ENCODE measurements at regions not wholly inside any gene's neighbourhood (a gene's known extent, or its start where the extent isn't known, plus 50 kb on each side); places are given as distances from the start of the nearest gene placed in this dataset.

DNA sequence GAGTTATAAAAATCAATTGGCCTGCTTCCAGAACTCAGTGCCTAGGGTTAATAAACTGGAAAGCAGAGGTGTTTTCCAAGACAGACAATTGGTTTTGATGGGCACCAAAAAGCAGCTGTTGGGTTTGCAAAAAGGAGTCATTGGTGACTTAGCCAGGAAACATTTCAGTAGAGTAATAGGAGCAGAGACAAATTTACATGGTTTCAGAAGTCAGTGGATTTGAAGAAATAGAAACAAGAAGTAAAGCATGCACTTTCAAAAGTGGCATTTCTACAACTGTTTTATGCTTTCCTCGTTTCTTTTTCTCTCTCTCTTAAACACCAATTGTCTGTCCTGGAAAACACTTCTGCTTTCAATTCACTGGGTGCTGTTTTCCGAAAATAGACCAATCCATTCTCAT is 87.8 kb downstream of the GLUL start (continued):
- TF ChIP-seq, protein P1, sequence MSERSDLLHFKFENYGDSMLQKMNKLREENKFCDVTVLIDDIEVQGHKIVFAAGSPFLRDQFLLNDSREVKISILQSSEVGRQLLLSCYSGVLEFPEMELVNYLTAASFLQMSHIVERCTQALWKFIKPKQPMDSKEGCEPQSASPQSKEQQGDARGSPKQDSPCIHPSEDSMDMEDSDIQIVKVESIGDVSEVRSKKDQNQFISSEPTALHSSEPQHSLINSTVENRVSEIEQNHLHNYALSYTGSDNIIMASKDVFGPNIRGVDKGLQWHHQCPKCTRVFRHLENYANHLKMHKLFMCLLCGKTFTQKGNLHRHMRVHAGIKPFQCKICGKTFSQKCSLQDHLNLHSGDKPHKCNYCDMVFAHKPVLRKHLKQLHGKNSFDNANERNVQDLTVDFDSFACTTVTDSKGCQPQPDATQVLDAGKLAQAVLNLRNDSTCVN (CRISPR knock-in tag; IDR thresholded peaks at IDR 0.05) = no peak
- TF ChIP-seq SOX6 (IDR thresholded peaks at IDR 0.05) = no peak
- no peak for TF ChIP-seq HDAC2 (IDR thresholded peaks at IDR 0.05)
- TF ChIP-seq MCM7 (IDR thresholded peaks at IDR 0.05) = no peak
- TF ChIP-seq, protein P2, sequence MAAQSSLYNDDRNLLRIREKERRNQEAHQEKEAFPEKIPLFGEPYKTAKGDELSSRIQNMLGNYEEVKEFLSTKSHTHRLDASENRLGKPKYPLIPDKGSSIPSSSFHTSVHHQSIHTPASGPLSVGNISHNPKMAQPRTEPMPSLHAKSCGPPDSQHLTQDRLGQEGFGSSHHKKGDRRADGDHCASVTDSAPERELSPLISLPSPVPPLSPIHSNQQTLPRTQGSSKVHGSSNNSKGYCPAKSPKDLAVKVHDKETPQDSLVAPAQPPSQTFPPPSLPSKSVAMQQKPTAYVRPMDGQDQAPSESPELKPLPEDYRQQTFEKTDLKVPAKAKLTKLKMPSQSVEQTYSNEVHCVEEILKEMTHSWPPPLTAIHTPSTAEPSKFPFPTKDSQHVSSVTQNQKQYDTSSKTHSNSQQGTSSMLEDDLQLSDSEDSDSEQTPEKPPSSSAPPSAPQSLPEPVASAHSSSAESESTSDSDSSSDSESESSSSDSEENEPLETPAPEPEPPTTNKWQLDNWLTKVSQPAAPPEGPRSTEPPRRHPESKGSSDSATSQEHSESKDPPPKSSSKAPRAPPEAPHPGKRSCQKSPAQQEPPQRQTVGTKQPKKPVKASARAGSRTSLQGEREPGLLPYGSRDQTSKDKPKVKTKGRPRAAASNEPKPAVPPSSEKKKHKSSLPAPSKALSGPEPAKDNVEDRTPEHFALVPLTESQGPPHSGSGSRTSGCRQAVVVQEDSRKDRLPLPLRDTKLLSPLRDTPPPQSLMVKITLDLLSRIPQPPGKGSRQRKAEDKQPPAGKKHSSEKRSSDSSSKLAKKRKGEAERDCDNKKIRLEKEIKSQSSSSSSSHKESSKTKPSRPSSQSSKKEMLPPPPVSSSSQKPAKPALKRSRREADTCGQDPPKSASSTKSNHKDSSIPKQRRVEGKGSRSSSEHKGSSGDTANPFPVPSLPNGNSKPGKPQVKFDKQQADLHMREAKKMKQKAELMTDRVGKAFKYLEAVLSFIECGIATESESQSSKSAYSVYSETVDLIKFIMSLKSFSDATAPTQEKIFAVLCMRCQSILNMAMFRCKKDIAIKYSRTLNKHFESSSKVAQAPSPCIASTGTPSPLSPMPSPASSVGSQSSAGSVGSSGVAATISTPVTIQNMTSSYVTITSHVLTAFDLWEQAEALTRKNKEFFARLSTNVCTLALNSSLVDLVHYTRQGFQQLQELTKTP (IDR thresholded peaks at IDR 0.05; ENCODE audit: low read depth in 1 of 2, partially characterized antibody in 2 of 2) = no peak
- TF ChIP-seq, protein P3, sequence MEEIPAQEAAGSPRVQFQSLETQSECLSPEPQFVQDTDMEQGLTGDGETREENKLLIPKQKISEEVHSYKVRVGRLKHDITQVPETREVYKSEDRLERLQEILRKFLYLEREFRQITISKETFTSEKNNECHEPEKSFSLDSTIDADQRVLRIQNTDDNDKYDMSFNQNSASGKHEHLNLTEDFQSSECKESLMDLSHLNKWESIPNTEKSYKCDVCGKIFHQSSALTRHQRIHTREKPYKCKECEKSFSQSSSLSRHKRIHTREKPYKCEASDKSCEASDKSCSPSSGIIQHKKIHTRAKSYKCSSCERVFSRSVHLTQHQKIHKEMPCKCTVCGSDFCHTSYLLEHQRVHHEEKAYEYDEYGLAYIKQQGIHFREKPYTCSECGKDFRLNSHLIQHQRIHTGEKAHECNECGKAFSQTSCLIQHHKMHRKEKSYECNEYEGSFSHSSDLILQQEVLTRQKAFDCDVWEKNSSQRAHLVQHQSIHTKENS (CRISPR knock-in tag; IDR thresholded peaks at IDR 0.05) = no peak

Data from K562 (cell line).